HepG2 (cell line): ENCODE measurements at regions not wholly inside any gene's neighbourhood (a gene's known extent, or its start where the extent isn't known, plus 50 kb on each side); places are given as distances from the start of the nearest gene placed in this dataset.

Experiments
- ATAC-seq: fragments of 200-7000 bp; cut with Tn5 transposase; 3 replicates; pipeline ENCODE4 v1.9.1; 2020; ENCODE audit warnings: mild to moderate bottlenecking, moderate library complexity
- BruUV-seq: library from RNA; stranded (reverse); fragments of 400-500 nt; replicated peaks from 2 replicates; lab custom pipeline; 2021; lab: Mats Ljungman, UMichigan
- CTCF ChIA-PET: fragments of 300-600 bp; formaldehyde crosslinking; extraction: SDS; loops from one replicate; lab custom pipeline; 2021; ENCODE audit warnings: low total read pairs, inconsistent platforms, low intra/inter-chr PET ratio; lab: Yijun Ruan, JAX
- POLR2A ChIA-PET: fragments of 350-600 bp; sonication (Branson Sonifier 250); formaldehyde crosslinking; loops from one replicate; lab custom pipeline; 2020; ENCODE audit warnings: antibody characterized with exemption, inconsistent platforms; lab: Yijun Ruan, JAX
- DNase-seq: peaks from one replicate; pipeline ENCODE4 v3.0.0-alpha.2; 2015; ENCODE audit warnings: low spot score
- FAIRE-seq: peaks from 3 replicates; lab custom pipeline; 2011; peaks lifted over from hg19 to GRCh38; lab: Jason Lieb, UNC
- H2AFZ ChIP-seq: one replicate; pipeline ENCODE4 v1.6.1; 2011; ENCODE audit warnings: low read length, inconsistent platforms
- H3K27ac ChIP-seq: fragments of 300-600 bp; 3 replicates; pipeline ENCODE4 v1.8.0; 2011; ENCODE audit warnings: mixed run types, mild to moderate bottlenecking, mixed read lengths, low read length, inconsistent platforms; ENCODE audit not compliant: insufficient read depth; ENCODE audit errors: extremely low read length
- H3K27me3 ChIP-seq, 2 experiments: fragments of 200-600 bp in 1 of 2; 2 replicates in 1 of 2; 3 replicates in 1 of 2; pipeline versions ENCODE4 v1.6.0 to v1.8.0; 2011; ENCODE audit warnings: low read length in 2 of 2, mild to moderate bottlenecking in 2 of 2, moderate library complexity in 2 of 2, inconsistent platforms in 1 of 2; ENCODE audit not compliant: insufficient read depth in 2 of 2, control insufficient read depth in 1 of 2
- H3K36me3 ChIP-seq, 2 experiments: fragments of 200-600 bp in 1 of 2; replicated peaks in 1 of 2; 2 replicates in 1 of 2; 3 replicates in 1 of 2; pipeline versions ENCODE4 v1.5.1 to v1.8.0; 2011; ENCODE audit warnings: low read length in 2 of 2, inconsistent platforms in 1 of 2; ENCODE audit not compliant: insufficient read depth in 2 of 2, control insufficient read depth in 1 of 2
- H3K4me1 ChIP-seq: 2 replicates; pipeline ENCODE4 v1.5.1; 2012; ENCODE audit warnings: low read length, inconsistent platforms; ENCODE audit not compliant: insufficient read depth
- H3K4me2 ChIP-seq: 2 replicates; pipeline ENCODE4 v1.6.0; 2011; ENCODE audit warnings: low read depth, low read length, inconsistent platforms
- H3K4me3 ChIP-seq, 3 experiments: fragments of 200-600 bp in 1 of 3; sonication (generic), shearing (Covaris generic) in 1 of 3; replicated peaks in 1 of 3; 2 replicates each; pipeline ENCODE4 v1.5.1; 2011 to 2016; ENCODE audit warnings: low read length in 3 of 3, inconsistent platforms in 2 of 3, low read depth in 2 of 3, mild to moderate bottlenecking in 2 of 3, control low read depth in 1 of 3, mixed read lengths in 1 of 3; ENCODE audit not compliant: insufficient read depth in 1 of 3
- H3K79me2 ChIP-seq: one replicate; pipeline ENCODE4 v1.6.1; 2011; ENCODE audit warnings: low read length, inconsistent platforms; ENCODE audit not compliant: insufficient read depth
- H3K9ac ChIP-seq: 2 replicates; pipeline ENCODE4 v1.6.0; 2011; ENCODE audit warnings: mild to moderate bottlenecking, low read depth, low read length, inconsistent platforms; ENCODE audit not compliant: insufficient read depth
- H3K9me3 ChIP-seq: 2 replicates; pipeline ENCODE4 v1.5.1; 2012; ENCODE audit warnings: mild to moderate bottlenecking, low read length
- H4K20me1 ChIP-seq: 2 replicates; pipeline ENCODE4 v1.6.0; 2011; ENCODE audit warnings: inconsistent platforms, mild to moderate bottlenecking, low read length, moderate library complexity; ENCODE audit not compliant: insufficient read depth
- ESRRA ChIP-seq: sonication (generic); formaldehyde crosslinking; IDR thresholded peaks from 2 replicates; pipeline ENCODE4 v1.5.1; 2020; ENCODE audit warnings: mild to moderate bottlenecking, low read depth, missing genetic modification reagents
- KLF9 ChIP-seq: IDR thresholded peaks from 2 replicates; pipeline ENCODE4 v1.6.1; 2016; ENCODE audit warnings: low read depth
- MEF2D ChIP-seq: sonication (generic); formaldehyde crosslinking; IDR thresholded peaks from 2 replicates; pipeline ENCODE4 v1.5.1; 2020; ENCODE audit warnings: mild to moderate bottlenecking, missing genetic modification reagents
- SRY ChIP-seq: sonication (generic); formaldehyde crosslinking; IDR thresholded peaks from 2 replicates; pipeline ENCODE4 v1.8.0; 2022; ENCODE audit warnings: mild to moderate bottlenecking, missing genetic modification reagents
- STAG1 ChIP-seq: sonication (generic); formaldehyde crosslinking; IDR thresholded peaks from 2 replicates; pipeline ENCODE4 v1.4.0; 2020; ENCODE audit warnings: missing genetic modification reagents
- THYN1 ChIP-seq: sonication (generic); formaldehyde crosslinking; IDR thresholded peaks from 2 replicates; pipeline ENCODE4 v1.8.1; 2023; ENCODE audit warnings: low read depth, mild to moderate bottlenecking, moderate library complexity, missing genetic modification reagents, borderline replicate concordance
- ZNF557 ChIP-seq: sonication (generic); formaldehyde crosslinking; IDR thresholded peaks from 2 replicates; pipeline ENCODE4 v1.4.0; 2020; ENCODE audit warnings: missing genetic modification reagents
- ZNF737 ChIP-seq: sonication (generic); formaldehyde crosslinking; IDR thresholded peaks from 2 replicates; pipeline ENCODE4 v1.5.0; 2020; ENCODE audit warnings: missing genetic modification reagents, mild to moderate bottlenecking, borderline replicate concordance
- ZSCAN22 ChIP-seq: sonication (generic); formaldehyde crosslinking; IDR thresholded peaks from 2 replicates; pipeline ENCODE4 v1.4.0; 2020; ENCODE audit warnings: mild to moderate bottlenecking, missing genetic modification reagents
- WGBS: methylation state at CpG from one replicate; pipeline ENCODE4 v1.1.6; 2017; ENCODE audit warnings: low lambda C conversion rate; 5-methylcytosine and 5-hydroxymethylcytosine counted together
- in situ Hi-C: cut with HindIII; loops from 2 replicates; pipeline ENCODE4 v1.10.0; 2017; ENCODE audit warnings: low pct_unique_long_range_greater_than_20kb; ENCODE audit not compliant: extremely low pct_ligation_motif_present
- intact Hi-C: fragments of 100-400 bp; cut with micrococcal nuclease; formaldehyde crosslinking; loops from one replicate; pipeline ENCODE4 v1.10.0; 2022; ENCODE audit not compliant: unreplicated experiment
- TF ChIP-seq, protein P1 (sequence below): sonication (generic); formaldehyde crosslinking; IDR thresholded peaks from 2 replicates; pipeline ENCODE4 v1.4.0; 2020; ENCODE audit warnings: missing genetic modification reagents, borderline replicate concordance
- TF ChIP-seq, protein P2 (sequence below): sonication (generic); formaldehyde crosslinking; IDR thresholded peaks from 2 replicates; pipeline ENCODE4 v1.4.0; 2020; ENCODE audit warnings: mild to moderate bottlenecking, missing genetic modification reagents
- TF ChIP-seq, protein P3 (sequence below): sonication (generic); formaldehyde crosslinking; IDR thresholded peaks from 2 replicates; pipeline ENCODE4 v1.4.0; 2020; ENCODE audit warnings: missing genetic modification reagents

DNA sequence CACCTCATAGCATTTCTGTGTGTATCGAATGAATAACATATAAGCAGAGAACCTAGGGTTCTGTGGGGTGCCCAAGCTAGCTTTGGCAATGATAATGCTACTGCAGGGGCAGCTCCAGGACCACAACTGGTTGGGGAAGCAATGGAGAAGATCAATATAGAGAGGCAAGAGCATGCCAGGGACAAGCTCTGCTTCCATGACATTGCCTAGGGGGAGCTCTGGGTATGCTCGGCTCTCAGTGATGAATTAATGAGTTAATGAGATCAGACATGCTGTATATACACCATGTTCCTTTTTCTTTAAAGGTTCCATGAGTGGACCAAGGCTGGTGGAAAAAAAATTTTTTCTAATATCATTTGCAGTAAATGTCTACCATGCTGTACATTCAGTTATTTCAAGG, 618.4 kb downstream of the BCL11A start:
- H3K36me3 ChIP-seq = no peaks in the 10 kb centered on the region
- no peaks in the 10 kb centered on the region for H4K20me1 ChIP-seq
- H3K9me3 ChIP-seq = no peaks in the 10 kb centered on the region
- BruUV-seq = no TSS peak
- H3K4me1 ChIP-seq = no peaks in the 10 kb centered on the region
- H3K79me2 ChIP-seq = no peaks in the 10 kb centered on the region
- no peak overlapping the region for H3K4me2 ChIP-seq
- H2AFZ ChIP-seq = no peak overlapping the region
- H3K27me3 ChIP-seq = no peaks in the 10 kb centered on the region
- TF ChIP-seq MEF2D (CRISPR knock-in tag) (no peak), KLF9 (CRISPR knock-in tag) (no peak), SRY (CRISPR knock-in tag) (no peak), STAG1 (CRISPR knock-in tag) (no peak)
- TF ChIP-seq, protein P1, sequence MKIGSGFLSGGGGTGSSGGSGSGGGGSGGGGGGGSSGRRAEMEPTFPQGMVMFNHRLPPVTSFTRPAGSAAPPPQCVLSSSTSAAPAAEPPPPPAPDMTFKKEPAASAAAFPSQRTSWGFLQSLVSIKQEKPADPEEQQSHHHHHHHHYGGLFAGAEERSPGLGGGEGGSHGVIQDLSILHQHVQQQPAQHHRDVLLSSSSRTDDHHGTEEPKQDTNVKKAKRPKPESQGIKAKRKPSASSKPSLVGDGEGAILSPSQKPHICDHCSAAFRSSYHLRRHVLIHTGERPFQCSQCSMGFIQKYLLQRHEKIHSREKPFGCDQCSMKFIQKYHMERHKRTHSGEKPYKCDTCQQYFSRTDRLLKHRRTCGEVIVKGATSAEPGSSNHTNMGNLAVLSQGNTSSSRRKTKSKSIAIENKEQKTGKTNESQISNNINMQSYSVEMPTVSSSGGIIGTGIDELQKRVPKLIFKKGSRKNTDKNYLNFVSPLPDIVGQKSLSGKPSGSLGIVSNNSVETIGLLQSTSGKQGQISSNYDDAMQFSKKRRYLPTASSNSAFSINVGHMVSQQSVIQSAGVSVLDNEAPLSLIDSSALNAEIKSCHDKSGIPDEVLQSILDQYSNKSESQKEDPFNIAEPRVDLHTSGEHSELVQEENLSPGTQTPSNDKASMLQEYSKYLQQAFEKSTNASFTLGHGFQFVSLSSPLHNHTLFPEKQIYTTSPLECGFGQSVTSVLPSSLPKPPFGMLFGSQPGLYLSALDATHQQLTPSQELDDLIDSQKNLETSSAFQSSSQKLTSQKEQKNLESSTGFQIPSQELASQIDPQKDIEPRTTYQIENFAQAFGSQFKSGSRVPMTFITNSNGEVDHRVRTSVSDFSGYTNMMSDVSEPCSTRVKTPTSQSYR (CRISPR knock-in tag) = no peak
- DNase-seq (no peak), FAIRE-seq (no peak), ATAC-seq (no peak)
- intact Hi-C loops = loop anchor here (1.0 kb wide), 1 partner anchor 30 kb away; no protein-coding TSS in a partner anchor
- H3K4me3 ChIP-seq = no peak overlapping the region
- WGBS = 0% methylated on average over 2 of the region's 2 CpGs
- CTCF ChIA-PET = no interaction called here
- POLR2A ChIA-PET = no interaction called here
- in situ Hi-C loops = no loop called here
- H3K9ac ChIP-seq = no peak overlapping the region
- no peak overlapping the region for H3K27ac ChIP-seq

DNA sequence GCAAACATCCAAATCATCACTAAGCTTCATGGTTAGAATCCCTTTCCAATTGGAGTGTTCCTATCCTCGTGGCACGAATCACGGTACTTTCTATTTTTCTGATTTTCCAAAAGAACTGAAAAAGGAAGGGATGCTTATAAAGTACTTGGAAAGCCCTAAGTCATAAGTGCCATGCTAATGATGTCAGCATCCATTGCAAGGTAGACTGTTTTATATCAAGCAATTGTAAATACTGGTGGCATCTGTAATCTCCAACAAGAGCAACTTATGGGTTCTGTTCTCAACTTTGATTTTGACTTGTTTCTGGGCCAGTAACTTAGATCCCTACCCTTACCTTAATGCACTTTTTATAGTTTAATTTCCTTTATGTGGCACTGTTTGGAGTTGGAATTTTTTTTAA, 619.5 kb downstream of the BCL11A start:
- in situ Hi-C loops (no loop called here), intact Hi-C loops (no loop called here)
- Histone ChIP-seq H3K27ac (no peak overlapping the region), H3K79me2 (no peaks in the 10 kb centered on the region), H3K9ac (no peak overlapping the region), H3K4me2 (no peak overlapping the region), H3K36me3 (no peaks in the 10 kb centered on the region), H2AFZ (no peak overlapping the region), H3K4me3 (no peak overlapping the region), H3K4me1 (no peaks in the 10 kb centered on the region), H3K27me3 (no peaks in the 10 kb centered on the region), H4K20me1 (no peaks in the 10 kb centered on the region), H3K9me3 (no peaks in the 10 kb centered on the region)
- WGBS = 2% methylated on average over 3 of the region's 3 CpGs
- no TSS peak for BruUV-seq
- POLR2A ChIA-PET = no interaction called here
- DNase-seq (no peak), ATAC-seq (no peak), FAIRE-seq (no peak)
- CTCF ChIA-PET = no interaction called here
- no peak for TF ChIP-seq ZNF557 (CRISPR knock-in tag)
- TF ChIP-seq, protein P2, sequence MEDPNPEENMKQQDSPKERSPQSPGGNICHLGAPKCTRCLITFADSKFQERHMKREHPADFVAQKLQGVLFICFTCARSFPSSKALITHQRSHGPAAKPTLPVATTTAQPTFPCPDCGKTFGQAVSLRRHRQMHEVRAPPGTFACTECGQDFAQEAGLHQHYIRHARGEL (CRISPR knock-in tag) = no peak
- TF ChIP-seq ZSCAN22 (CRISPR knock-in tag) = no peak
- TF ChIP-seq ESRRA = no peak
- no peak for TF ChIP-seq ZNF737
- TF ChIP-seq THYN1 = no peak
- TF ChIP-seq, protein P3, sequence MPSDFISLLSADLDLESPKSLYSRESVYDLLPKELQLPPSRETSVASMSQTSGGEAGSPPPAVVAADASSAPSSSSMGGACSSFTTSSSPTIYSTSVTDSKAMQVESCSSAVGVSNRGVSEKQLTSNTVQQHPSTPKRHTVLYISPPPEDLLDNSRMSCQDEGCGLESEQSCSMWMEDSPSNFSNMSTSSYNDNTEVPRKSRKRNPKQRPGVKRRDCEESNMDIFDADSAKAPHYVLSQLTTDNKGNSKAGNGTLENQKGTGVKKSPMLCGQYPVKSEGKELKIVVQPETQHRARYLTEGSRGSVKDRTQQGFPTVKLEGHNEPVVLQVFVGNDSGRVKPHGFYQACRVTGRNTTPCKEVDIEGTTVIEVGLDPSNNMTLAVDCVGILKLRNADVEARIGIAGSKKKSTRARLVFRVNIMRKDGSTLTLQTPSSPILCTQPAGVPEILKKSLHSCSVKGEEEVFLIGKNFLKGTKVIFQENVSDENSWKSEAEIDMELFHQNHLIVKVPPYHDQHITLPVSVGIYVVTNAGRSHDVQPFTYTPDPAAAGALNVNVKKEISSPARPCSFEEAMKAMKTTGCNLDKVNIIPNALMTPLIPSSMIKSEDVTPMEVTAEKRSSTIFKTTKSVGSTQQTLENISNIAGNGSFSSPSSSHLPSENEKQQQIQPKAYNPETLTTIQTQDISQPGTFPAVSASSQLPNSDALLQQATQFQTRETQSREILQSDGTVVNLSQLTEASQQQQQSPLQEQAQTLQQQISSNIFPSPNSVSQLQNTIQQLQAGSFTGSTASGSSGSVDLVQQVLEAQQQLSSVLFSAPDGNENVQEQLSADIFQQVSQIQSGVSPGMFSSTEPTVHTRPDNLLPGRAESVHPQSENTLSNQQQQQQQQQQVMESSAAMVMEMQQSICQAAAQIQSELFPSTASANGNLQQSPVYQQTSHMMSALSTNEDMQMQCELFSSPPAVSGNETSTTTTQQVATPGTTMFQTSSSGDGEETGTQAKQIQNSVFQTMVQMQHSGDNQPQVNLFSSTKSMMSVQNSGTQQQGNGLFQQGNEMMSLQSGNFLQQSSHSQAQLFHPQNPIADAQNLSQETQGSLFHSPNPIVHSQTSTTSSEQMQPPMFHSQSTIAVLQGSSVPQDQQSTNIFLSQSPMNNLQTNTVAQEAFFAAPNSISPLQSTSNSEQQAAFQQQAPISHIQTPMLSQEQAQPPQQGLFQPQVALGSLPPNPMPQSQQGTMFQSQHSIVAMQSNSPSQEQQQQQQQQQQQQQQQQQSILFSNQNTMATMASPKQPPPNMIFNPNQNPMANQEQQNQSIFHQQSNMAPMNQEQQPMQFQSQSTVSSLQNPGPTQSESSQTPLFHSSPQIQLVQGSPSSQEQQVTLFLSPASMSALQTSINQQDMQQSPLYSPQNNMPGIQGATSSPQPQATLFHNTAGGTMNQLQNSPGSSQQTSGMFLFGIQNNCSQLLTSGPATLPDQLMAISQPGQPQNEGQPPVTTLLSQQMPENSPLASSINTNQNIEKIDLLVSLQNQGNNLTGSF (CRISPR knock-in tag) = no peak
